SK-N-SH (cell line): ENCODE measurements at regions not wholly inside any gene's neighbourhood (a gene's known extent, or its start where the extent isn't known, plus 50 kb on each side); places are given as distances from the start of the nearest gene placed in this dataset.

Experiments
- CTCF ChIA-PET: fragments of 300-600, 350-600 bp; formaldehyde crosslinking; extraction: SDS; loops from one replicate; lab custom pipeline; 2021; lab: Yijun Ruan, JAX
- POLR2A ChIA-PET: fragments of 350-600 bp; sonication (Branson Sonifier 250); formaldehyde crosslinking; extraction: SDS; loops from one replicate; lab custom pipeline; 2020; ENCODE audit warnings: antibody characterized with exemption, inconsistent platforms; lab: Yijun Ruan, JAX
- DNase-seq: peaks from one replicate; pipeline ENCODE4 v3.0.0; 2012
- H2AFZ ChIP-seq: fragments of 200-600 bp; sonication (generic); 2 replicates; pipeline ENCODE4 v1.8.1; 2016; ENCODE audit warnings: antibody characterized with exemption, mild to moderate bottlenecking, low read depth
- H3F3A ChIP-seq: fragments of 200-600 bp; sonication (generic); replicated peaks from 2 replicates; pipeline ENCODE3; 2016; ENCODE audit warnings: antibody characterized with exemption, mild to moderate bottlenecking; ENCODE audit not compliant: insufficient read depth
- H3K27ac ChIP-seq, 2 experiments: fragments of 200-500 bp in 1 of 2; fragments of 200-600 bp in 1 of 2; sonication (Bioruptor generic) in 1 of 2; sonication (generic), shearing (Covaris generic) in 1 of 2; 2 replicates each; pipeline versions ENCODE4 v1.5.1 to v1.6.1; 2014 to 2016; ENCODE audit warnings: low read depth in 2 of 2, inconsistent platforms in 1 of 2, low read length in 1 of 2, mild to moderate bottlenecking in 1 of 2, mixed read lengths in 1 of 2
- H3K27me3 ChIP-seq: fragments of 200-600 bp; sonication (generic), shearing (Covaris generic); 2 replicates; pipeline ENCODE4 v1.6.1; 2016; ENCODE audit warnings: mixed run types; ENCODE audit not compliant: insufficient read depth
- H3K36me3 ChIP-seq, 2 experiments: fragments of 200-500 bp in 1 of 2; fragments of 200-600 bp in 1 of 2; sonication (Bioruptor generic) in 1 of 2; sonication (generic) in 1 of 2; replicated peaks in 1 of 2; 2 replicates each; pipeline versions ENCODE3 to v1.5.1; 2014 to 2016; ENCODE audit warnings: low read length in 1 of 2, mild to moderate bottlenecking in 1 of 2; ENCODE audit not compliant: insufficient read depth in 2 of 2, control insufficient read depth in 1 of 2
- H3K4me1 ChIP-seq, 2 experiments: fragments of 200-500 bp in 1 of 2; fragments of 200-600 bp in 1 of 2; sonication (Bioruptor generic) in 1 of 2; sonication (generic), shearing (Covaris generic) in 1 of 2; 2 replicates each; pipeline versions ENCODE4 v1.5.1 to v1.6.1; 2014 to 2016; ENCODE audit warnings: low read depth in 1 of 2, low read length in 1 of 2, mixed run types in 1 of 2; ENCODE audit not compliant: insufficient read depth in 2 of 2, control insufficient read depth in 1 of 2
- H3K4me2 ChIP-seq: fragments of 200-600 bp; sonication (generic), shearing (Covaris generic); 2 replicates; pipeline ENCODE4 v1.6.1; 2017; ENCODE audit warnings: mixed run types
- H3K4me3 ChIP-seq, 2 experiments: fragments of 200-500 bp in 1 of 2; fragments of 200-600 bp in 1 of 2; sonication (Bioruptor generic) in 1 of 2; sonication (generic), shearing (Covaris generic) in 1 of 2; 2 replicates each; pipeline versions ENCODE4 v1.5.1 to v1.8.1; 2014 to 2016; ENCODE audit warnings: low read depth in 2 of 2, inconsistent platforms in 1 of 2, low read length in 1 of 2, mild to moderate bottlenecking in 1 of 2, mixed read lengths in 1 of 2, moderate library complexity in 1 of 2
- H3K79me2 ChIP-seq: fragments of 200-600 bp; sonication (generic); 2 replicates; pipeline ENCODE4 v1.8.1; 2017; ENCODE audit warnings: mild to moderate bottlenecking; ENCODE audit not compliant: insufficient read depth
- H3K9ac ChIP-seq: fragments of 200-600 bp; sonication (generic); 2 replicates; pipeline ENCODE4 v1.6.1; 2017; ENCODE audit warnings: mixed run types
- H3K9me2 ChIP-seq: fragments of 200-600 bp; sonication (generic); 2 replicates; pipeline ENCODE4 v1.6.1; 2017; ENCODE audit warnings: mixed run types
- H3K9me3 ChIP-seq: fragments of 200-600 bp; sonication (generic); 2 replicates; pipeline ENCODE4 v1.6.1; 2017; ENCODE audit warnings: mixed run types, mild to moderate bottlenecking, moderate library complexity
- H4K20me1 ChIP-seq: fragments of 200-600 bp; sonication (generic); 2 replicates; pipeline ENCODE4 v1.6.1; 2017; ENCODE audit warnings: mild to moderate bottlenecking, mixed run types; ENCODE audit not compliant: insufficient read depth
- CHD2 ChIP-seq: fragments of 150-350 bp; IDR thresholded peaks from 2 replicates; pipeline ENCODE4 v1.6.1; 2018; ENCODE audit warnings: low read length; ENCODE audit not compliant: partially characterized antibody
- CTCF ChIP-seq: fragments of 200-600 bp; sonication (generic); IDR thresholded peaks from 2 replicates; pipeline ENCODE4 v1.6.1; 2017; ENCODE audit warnings: antibody characterized with exemption, mild to moderate bottlenecking, moderate library complexity
- ELF1 ChIP-seq: IDR thresholded peaks from 2 replicates; pipeline ENCODE4 v1.4.0; 2012
- EP300 ChIP-seq, 2 experiments: IDR thresholded peaks; 2 replicates each; pipeline versions ENCODE4 v1.4.0 to v1.6.1; 2012; ENCODE audit warnings: borderline replicate concordance in 1 of 2, low read depth in 1 of 2, low read length in 1 of 2
- EZH2phosphoT487 ChIP-seq: fragments of 200-600 bp; sonication (generic); IDR thresholded peaks from 2 replicates; pipeline ENCODE4 v1.6.1; 2017; ENCODE audit warnings: low read depth, mixed run types, mild to moderate bottlenecking, antibody characterized with exemption, moderate library complexity, borderline replicate concordance
- GABPA ChIP-seq: IDR thresholded peaks from 2 replicates; pipeline ENCODE4 v1.4.0; 2012; ENCODE audit warnings: low read depth, mild to moderate bottlenecking
- IRF3 ChIP-seq: fragments of 150-350 bp; IDR thresholded peaks from 2 replicates; pipeline ENCODE4 v1.6.1; 2016; ENCODE audit warnings: mild to moderate bottlenecking, low read depth, low read length
- MAX ChIP-seq: IDR thresholded peaks from 2 replicates; pipeline ENCODE4 v1.4.0; 2012; ENCODE audit warnings: low read depth
- MEF2A ChIP-seq: IDR thresholded peaks from 2 replicates; pipeline ENCODE4 v1.4.0; 2012; ENCODE audit warnings: low read depth, borderline replicate concordance
- PBX3 ChIP-seq: IDR thresholded peaks from 2 replicates; pipeline ENCODE4; 2012
- POLR2AphosphoS5 ChIP-seq: IDR thresholded peaks from 2 replicates; pipeline ENCODE4 v1.6.1; 2012; ENCODE audit warnings: low read depth, low read length
- REST ChIP-seq: IDR thresholded peaks from 2 replicates; pipeline ENCODE4 v1.6.1; 2012; ENCODE audit warnings: mild to moderate bottlenecking, low read depth, low read length, moderate library complexity
- RXRA ChIP-seq: IDR thresholded peaks from 2 replicates; pipeline ENCODE4 v1.4.0; 2012; ENCODE audit warnings: low read depth, mild to moderate bottlenecking, borderline replicate concordance
- SIN3A ChIP-seq: IDR thresholded peaks from 2 replicates; pipeline ENCODE4 v1.6.1; 2012; ENCODE audit warnings: low read depth, mild to moderate bottlenecking, low read length, moderate library complexity, borderline replicate concordance
- TAF1 ChIP-seq: IDR thresholded peaks from 2 replicates; pipeline ENCODE4 v1.6.1; 2012; ENCODE audit warnings: low read depth, mild to moderate bottlenecking, low read length, moderate library complexity, borderline replicate concordance
- TCF12 ChIP-seq: IDR thresholded peaks from 2 replicates; pipeline ENCODE4 v1.4.0; 2012
- TEAD4 ChIP-seq: IDR thresholded peaks from 2 replicates; pipeline ENCODE4 v1.4.0; 2012; ENCODE audit warnings: mild to moderate bottlenecking, borderline replicate concordance; ENCODE audit not compliant: insufficient read depth
- USF1 ChIP-seq: IDR thresholded peaks from 2 replicates; pipeline ENCODE4 v1.4.0; 2012; ENCODE audit warnings: low read depth, borderline replicate concordance
- YY1 ChIP-seq: IDR thresholded peaks from 2 replicates; pipeline ENCODE4 v1.4.0; 2012; ENCODE audit warnings: low read depth, mild to moderate bottlenecking
- ZBTB33 ChIP-seq: IDR thresholded peaks from 2 replicates; pipeline ENCODE4 v1.4.0; 2012; ENCODE audit warnings: low read depth, borderline replicate concordance
- WGBS: methylation state at CpG from one replicate; pipeline ENCODE4 v1.1.6; 2017; ENCODE audit warnings: low lambda C conversion rate; 5-methylcytosine and 5-hydroxymethylcytosine counted together

GRCh38 chr5:72045692-72046091, 61.6 kb upstream of the MAP1B start:
- no peak overlapping the region for H3K9ac ChIP-seq
- no peak overlapping the region for H3K27ac ChIP-seq
- H3K4me3 ChIP-seq: no peak overlapping the region
- DNase-seq: no peak
- no peak overlapping the region for H2AFZ ChIP-seq
- no peaks in the 10 kb centered on the region for H3K9me2 ChIP-seq
- H3K79me2 ChIP-seq: no peaks in the 10 kb centered on the region
- POLR2A ChIA-PET: no interaction called here
- TF ChIP-seq TAF1: no peak
- no peak for TF ChIP-seq CTCF
- TF ChIP-seq MEF2A: no peak
- no peak for TF ChIP-seq EZH2phosphoT487
- no peak for TF ChIP-seq IRF3
- no peak for TF ChIP-seq MAX
- TF ChIP-seq USF1: no peak
- TF ChIP-seq POLR2AphosphoS5: no peak
- TF ChIP-seq TCF12: no peak
- TF ChIP-seq YY1: no peak
- no peak for TF ChIP-seq CHD2
- TF ChIP-seq SIN3A: no peak
- no peak for TF ChIP-seq PBX3
- no peak for TF ChIP-seq RXRA
- no peak for TF ChIP-seq EP300 (IDR thresholded peaks at IDR 0.05; ENCODE audit: borderline replicate concordance in 1 of 2, low read depth in 1 of 2, low read length in 1 of 2)
- TF ChIP-seq GABPA: no peak
- TF ChIP-seq TEAD4: no peak
- no peak for TF ChIP-seq ELF1
- TF ChIP-seq REST: no peak
- TF ChIP-seq ZBTB33: no peak
- no peaks in the 10 kb centered on the region for H3F3A ChIP-seq
- no peaks in the 10 kb centered on the region for H3K27me3 ChIP-seq
- WGBS: 22% methylated on average over 1 of the region's 1 CpG
- no peaks in the 10 kb centered on the region for H3K9me3 ChIP-seq
- peaks cover 0 to 2% of the 10 kb centered on the region in 2 experiments; a peak in 2 of 4 replicates for H3K4me1 ChIP-seq
- CTCF ChIA-PET: no interaction called here
- H3K4me2 ChIP-seq: no peak overlapping the region
- H4K20me1 ChIP-seq: no peaks in the 10 kb centered on the region
- no peaks in the 10 kb centered on the region for H3K36me3 ChIP-seq
